Osteoblast (primary cell): ENCODE measurements at regions not wholly inside any gene's neighbourhood (a gene's known extent, or its start where the extent isn't known, plus 50 kb on each side); places are given as distances from the start of the nearest gene placed in this dataset.

Experiments
- DNase-seq: peaks from one replicate; pipeline ENCODE4 v3.0.0; 2011; ENCODE audit warnings: low spot score, mixed read lengths; ENCODE audit not compliant: insufficient read length; ENCODE audit errors: missing footprints
- H2AFZ ChIP-seq: 2 replicates; pipeline ENCODE4 v1.6.0; 2011; ENCODE audit warnings: mild to moderate bottlenecking, low read length
- H3K27ac ChIP-seq: 2 replicates; pipeline ENCODE4 v1.5.1; 2011; ENCODE audit warnings: mild to moderate bottlenecking, low read depth, low read length, moderate library complexity
- H3K27me3 ChIP-seq: 2 replicates; pipeline ENCODE4 v1.6.0; 2012; ENCODE audit warnings: mild to moderate bottlenecking, control low read depth, inconsistent platforms, low read length, moderate library complexity; ENCODE audit not compliant: insufficient read depth
- H3K36me3 ChIP-seq: 2 replicates; pipeline ENCODE4 v1.5.1; 2011; ENCODE audit warnings: mild to moderate bottlenecking, low read length, control low read depth, moderate library complexity; ENCODE audit not compliant: insufficient read depth
- H3K4me1 ChIP-seq: 2 replicates; pipeline ENCODE4 v1.5.1; 2011; ENCODE audit warnings: mild to moderate bottlenecking, low read length, control low read depth, moderate library complexity; ENCODE audit not compliant: insufficient read depth
- H3K4me2 ChIP-seq: 2 replicates; pipeline ENCODE4 v1.6.0; 2011; ENCODE audit warnings: mild to moderate bottlenecking, low read length; ENCODE audit not compliant: insufficient read depth
- H3K4me3 ChIP-seq: fragments of 200-600 bp; sonication (generic); 3 replicates; pipeline ENCODE4 v1.5.1; 2012; ENCODE audit warnings: mild to moderate bottlenecking, low read length, inconsistent platforms; ENCODE audit not compliant: insufficient read depth
- H3K79me2 ChIP-seq: 2 replicates; pipeline ENCODE4 v1.6.0; 2012; ENCODE audit warnings: mild to moderate bottlenecking, low read length, control low read depth, inconsistent platforms; ENCODE audit not compliant: insufficient read depth
- H3K9me3 ChIP-seq: 2 replicates; pipeline ENCODE4 v1.5.1; 2011; ENCODE audit warnings: low read depth, low read length, control low read depth
- H4K20me1 ChIP-seq: 2 replicates; pipeline ENCODE4 v1.6.0; 2012; ENCODE audit warnings: mild to moderate bottlenecking, low read length, control low read depth; ENCODE audit not compliant: insufficient read depth
- CTCF ChIP-seq: IDR thresholded peaks from 2 replicates; pipeline ENCODE4 v1.5.1; 2011; ENCODE audit warnings: mild to moderate bottlenecking, low read depth, low read length, moderate library complexity; ENCODE audit errors: extremely low read depth

- Histone ChIP-seq H3K36me3 (no peaks in the 10 kb centered on the region), H2AFZ (peak overlapping the region; percentile 90), H3K4me1 (peaks cover 22% of the 10 kb centered on the region), H3K9me3 (no peaks in the 10 kb centered on the region), H3K27ac (peak overlapping the region; percentile 86), H3K79me2 (no peaks in the 10 kb centered on the region), H3K4me2 (peak overlapping the region; percentile 76), H4K20me1 (no peaks in the 10 kb centered on the region), H3K27me3 (no peaks in the 10 kb centered on the region), H3K4me3 (peak overlapping the region; percentile 47)
- no peak for TF ChIP-seq CTCF
- no peak for DNase-seq
These were observed 88.9 kb upstream of the ATXN1 start for GRCh38 chr6:16849988-16850680.

GRCh38 chr6:16849280-16849987, 88.2 kb upstream of the ATXN1 start:
- H3K4me2 ChIP-seq: peak overlapping the region; percentile 76
- no peak for TF ChIP-seq CTCF
- H3K9me3 ChIP-seq: no peaks in the 10 kb centered on the region
- DNase-seq: peak; percentile 76
- H4K20me1 ChIP-seq: no peaks in the 10 kb centered on the region
- no peaks in the 10 kb centered on the region for H3K79me2 ChIP-seq
- H3K27me3 ChIP-seq: no peaks in the 10 kb centered on the region
- H2AFZ ChIP-seq: peak overlapping the region; percentile 90
- peaks cover 22% of the 10 kb centered on the region for H3K4me1 ChIP-seq
- H3K4me3 ChIP-seq: peak overlapping the region; percentile 47
- peak overlapping the region; percentile 86 for H3K27ac ChIP-seq
- H3K36me3 ChIP-seq: no peaks in the 10 kb centered on the region

GRCh38 chr6:16846399-16846778, 85.1 kb upstream of the ATXN1 start:
- Histone ChIP-seq H3K27me3 (no peaks in the 10 kb centered on the region), H3K27ac (no peak overlapping the region), H3K4me1 (peaks cover 17% of the 10 kb centered on the region), H3K4me3 (no peak overlapping the region), H2AFZ (no peak overlapping the region), H3K36me3 (no peaks in the 10 kb centered on the region), H3K4me2 (no peak overlapping the region), H3K9me3 (no peaks in the 10 kb centered on the region), H4K20me1 (no peaks in the 10 kb centered on the region), H3K79me2 (no peaks in the 10 kb centered on the region)
- no peak for TF ChIP-seq CTCF
- DNase-seq: no peak

- DNase-seq: no peak
- no peak for TF ChIP-seq CTCF
- Histone ChIP-seq H3K4me3 (no peak overlapping the region), H3K9me3 (no peaks in the 10 kb centered on the region), H3K79me2 (no peaks in the 10 kb centered on the region), H3K36me3 (no peaks in the 10 kb centered on the region), H3K4me2 (no peak overlapping the region), H4K20me1 (no peaks in the 10 kb centered on the region), H3K4me1 (peaks cover 5% of the 10 kb centered on the region), H3K27ac (no peak overlapping the region), H3K27me3 (no peaks in the 10 kb centered on the region), H2AFZ (no peak overlapping the region)
These were observed 82.9 kb upstream of the ATXN1 start for GRCh38 chr6:16844183-16844582.
